Naive thymus-derived CD4-positive, alpha-beta T cell (primary cell): ENCODE measurements at regions not wholly inside any gene's neighbourhood (a gene's known extent, or its start where the extent isn't known, plus 50 kb on each side); places are given as distances from the start of the nearest gene placed in this dataset.
"Not testable (repeated sequence)": the region's sequence is repeated elsewhere in the genome, so short reads cannot be mapped to it uniquely, and the experiment has no call there.

ENCODE experiments used
- ATAC-seq: fragments of 150-1000 bp; cut with Tn5 transposase; 2 replicates; pipeline ENCODE4 v1.10.0; 2021; ENCODE audit warnings: mild to moderate bottlenecking, moderate library complexity
- CTCF ChIA-PET: fragments of 350-600 bp; sonication (Branson Sonifier 250); formaldehyde crosslinking; loops from one replicate; lab custom pipeline; 2021; ENCODE audit warnings: antibody characterized with exemption; lab: Charles Lee
- POLR2A ChIA-PET: fragments of 350-600 bp; sonication (Branson Sonifier 250); formaldehyde crosslinking; loops from one replicate; lab custom pipeline; 2021; ENCODE audit warnings: antibody characterized with exemption, inconsistent platforms; lab: Charles Lee
- DNase-seq, 9 donors: peaks; one replicate each; pipeline versions ENCODE4 v3.0.0 to v3.0.0-alpha.2; 2020 to 2022; ENCODE audit warnings: mixed read lengths in 1 of 9
- H3K27ac ChIP-seq: one replicate; pipeline ENCODE4 v1.7.0; 2013; ENCODE audit warnings: mild to moderate bottlenecking, low read depth, low read length, moderate library complexity
- H3K27me3 ChIP-seq, 2 donors: one replicate each; pipeline ENCODE4 v1.7.0; 2013; ENCODE audit warnings: low read length in 2 of 2, mild to moderate bottlenecking in 2 of 2, moderate library complexity in 2 of 2; ENCODE audit not compliant: control insufficient read depth in 2 of 2, insufficient read depth in 2 of 2
- H3K36me3 ChIP-seq, 3 experiments: 1 replicate in 2 of 3; 2 replicates in 1 of 3; pipeline ENCODE4 v1.7.0; 2013; ENCODE audit warnings: low read length in 3 of 3, mild to moderate bottlenecking in 3 of 3, moderate library complexity in 1 of 3; ENCODE audit not compliant: insufficient read depth in 3 of 3, control insufficient read depth in 2 of 3
- H3K4me1 ChIP-seq, 2 donors: one replicate each; pipeline ENCODE4 v1.7.0; 2013; ENCODE audit warnings: low read length in 2 of 2, mild to moderate bottlenecking in 2 of 2, moderate library complexity in 1 of 2; ENCODE audit not compliant: control insufficient read depth in 2 of 2, insufficient read depth in 2 of 2
- H3K4me3 ChIP-seq: 2 replicates; pipeline ENCODE4 v1.7.0; 2013; ENCODE audit warnings: mild to moderate bottlenecking, low read length
- H3K9me3 ChIP-seq, 3 experiments: 1 replicate in 2 of 3; 2 replicates in 1 of 3; pipeline ENCODE4 v1.7.0; 2013; ENCODE audit warnings: low read length in 3 of 3; ENCODE audit not compliant: control insufficient read depth in 2 of 3
- H3K27ac Mint-ChIP-seq, 9 donors: one replicate each; pipeline ENCODE4 v1.8.0; 2020 to 2022; ENCODE audit warnings: mixed read lengths in 9 of 9, mild to moderate bottlenecking in 8 of 9, moderate library complexity in 5 of 9, inconsistent platforms in 2 of 9
- H3K27me3 Mint-ChIP-seq, 5 donors: one replicate each; pipeline ENCODE4 v1.8.0; 2021 to 2022; ENCODE audit warnings: mixed read lengths in 5 of 5, mild to moderate bottlenecking in 1 of 5
- H3K36me3 Mint-ChIP-seq, 5 donors: one replicate each; pipeline ENCODE4 v1.8.0; 2020 to 2022; ENCODE audit warnings: mixed read lengths in 5 of 5, mild to moderate bottlenecking in 3 of 5, inconsistent platforms in 1 of 5
- H3K4me1 Mint-ChIP-seq, 7 donors: one replicate each; pipeline ENCODE4 v1.8.0; 2020 to 2022; ENCODE audit warnings: mixed read lengths in 7 of 7, mild to moderate bottlenecking in 3 of 7, inconsistent platforms in 1 of 7
- H3K4me3 Mint-ChIP-seq, 10 donors: one replicate each; pipeline ENCODE4 v1.8.0; 2020 to 2022; ENCODE audit warnings: mild to moderate bottlenecking in 10 of 10, mixed read lengths in 10 of 10, moderate library complexity in 6 of 10, inconsistent platforms in 2 of 10
- H3K9me3 Mint-ChIP-seq, 11 donors: one replicate each; pipeline ENCODE4 v1.8.0; 2020 to 2022; ENCODE audit warnings: mixed read lengths in 11 of 11, mild to moderate bottlenecking in 4 of 11, inconsistent platforms in 1 of 11, moderate library complexity in 1 of 11
- intact Hi-C, 2 donors: fragments of 100-400 bp; cut with micrococcal nuclease; formaldehyde crosslinking; loops; one replicate each; pipeline ENCODE4 v1.15.1; 2023

GRCh38 chr4:79575709-79576428 is 167.8 kb upstream of the GK2 start:
- ChIA-PET CTCF (interaction anchor here (0.7 kb wide), 1 partner anchor 1616 kb away, joined by 3 read pairs; no protein-coding TSS in a partner anchor), POLR2A (no interaction called here)
- no peaks in the 10 kb centered on the region for H3K4me1 ChIP-seq
- H3K36me3 ChIP-seq, result no peaks in the 10 kb centered on the region
- H3K9me3 Mint-ChIP-seq, result no peaks in the 10 kb centered on the region
- H3K27ac Mint-ChIP-seq, result no peak overlapping the region
- intact Hi-C loops, result loop anchor here (1.0 kb wide), 2 partner anchors 624 to 639 kb away; no protein-coding TSS in a partner anchor
- H3K36me3 Mint-ChIP-seq, result no peaks in the 10 kb centered on the region
- no peaks in the 10 kb centered on the region for H3K9me3 ChIP-seq
- H3K27me3 Mint-ChIP-seq, result peaks cover 0 to 17% (median 3%) of the 10 kb centered on the region in 5 donors
- H3K4me3 Mint-ChIP-seq, result no peak overlapping the region
- no peaks in the 10 kb centered on the region for H3K27me3 ChIP-seq
- H3K4me1 Mint-ChIP-seq, result no peaks in the 10 kb centered on the region
- no peak overlapping the region for H3K4me3 ChIP-seq
- ATAC-seq, result no peak
- no peak for DNase-seq
- no peak overlapping the region for H3K27ac ChIP-seq

GRCh38 chr4:79574741-79575451 is 166.9 kb upstream of the GK2 start:
- Histone ChIP-seq H3K36me3 (no peaks in the 10 kb centered on the region), H3K9me3 (no peaks in the 10 kb centered on the region), H3K27me3 (no peaks in the 10 kb centered on the region), H3K27ac (no peak overlapping the region), H3K4me1 (no peaks in the 10 kb centered on the region), H3K4me3 (no peak overlapping the region)
- ChIA-PET POLR2A (no interaction called here), CTCF (interaction anchor here (0.7 kb wide), 1 partner anchor 1615 kb away, joined by 3 read pairs; no protein-coding TSS in a partner anchor)
- no peaks in the 10 kb centered on the region for H3K36me3 Mint-ChIP-seq
- no peak overlapping the region for H3K27ac Mint-ChIP-seq
- H3K27me3 Mint-ChIP-seq, result peaks cover 0 to 17% (median 3%) of the 10 kb centered on the region in 5 donors
- intact Hi-C loops, result no loop called here
- H3K4me3 Mint-ChIP-seq, result no peak overlapping the region
- no peaks in the 10 kb centered on the region for H3K4me1 Mint-ChIP-seq
- no peaks in the 10 kb centered on the region for H3K9me3 Mint-ChIP-seq
- DNase-seq, result no peak
- ATAC-seq, result no peak

- DNase-seq, result no peak
- ChIA-PET POLR2A (no interaction called here), CTCF (no interaction called here)
- Mint-ChIP-seq H3K27me3 (peaks cover 0 to 16% (median 0%) of the 10 kb centered on the region in 5 donors), H3K27ac (no peak overlapping the region), H3K9me3 (peaks cover 0 to 2% (median 0%) of the 10 kb centered on the region in 11 donors), H3K36me3 (no peaks in the 10 kb centered on the region), H3K4me1 (no peaks in the 10 kb centered on the region), H3K4me3 (no peak overlapping the region)
- intact Hi-C loops, result no loop called here
- no peak for ATAC-seq
- Histone ChIP-seq H3K4me1 (no peaks in the 10 kb centered on the region), H3K36me3 (no peaks in the 10 kb centered on the region), H3K4me3 (no peak overlapping the region), H3K27me3 (no peaks in the 10 kb centered on the region), H3K27ac (no peak overlapping the region), H3K9me3 (no peaks in the 10 kb centered on the region)
These were observed 155.2 kb upstream of the GK2 start for GRCh38 chr4:79563219-79563618.

- Mint-ChIP-seq H3K36me3 (no peaks in the 10 kb centered on the region), H3K4me3 (no peak overlapping the region), H3K27me3 (peaks cover 0 to 10% (median 0%) of the 10 kb centered on the region in 5 donors), H3K4me1 (no peaks in the 10 kb centered on the region), H3K9me3 (peaks cover 0 to 2% (median 0%) of the 10 kb centered on the region in 11 donors), H3K27ac (no peak overlapping the region)
- Histone ChIP-seq H3K27me3 (no peaks in the 10 kb centered on the region), H3K4me1 (no peaks in the 10 kb centered on the region), H3K4me3 (no peak overlapping the region), H3K27ac (no peak overlapping the region), H3K36me3 (no peaks in the 10 kb centered on the region), H3K9me3 (no peaks in the 10 kb centered on the region)
- intact Hi-C loops, result no loop called here
- POLR2A ChIA-PET, result no interaction called here
- no peak for DNase-seq
- CTCF ChIA-PET, result no interaction called here
- no peak for ATAC-seq
These were observed 153.7 kb upstream of the GK2 start for GRCh38 chr4:79561751-79562150.

GRCh38 chr4:79559398-79559797 is 151.4 kb upstream of the GK2 start:
- H3K9me3 Mint-ChIP-seq, H3K4me1 ChIP-seq, CTCF ChIA-PET, H3K27ac Mint-ChIP-seq, POLR2A ChIA-PET, H3K27me3 ChIP-seq, ATAC-seq, H3K36me3 ChIP-seq, H3K4me1 Mint-ChIP-seq, intact Hi-C loops, H3K27ac ChIP-seq, H3K4me3 Mint-ChIP-seq, H3K4me3 ChIP-seq, H3K36me3 Mint-ChIP-seq, H3K9me3 ChIP-seq, DNase-seq: not testable (repeated sequence)
- H3K27me3 Mint-ChIP-seq, result peaks cover 0 to 10% (median 0%) of the 10 kb centered on the region in 5 donors

- Histone ChIP-seq H3K4me1 (no peaks in the 10 kb centered on the region), H3K4me3 (no peak overlapping the region), H3K36me3 (no peaks in the 10 kb centered on the region), H3K27ac (no peak overlapping the region), H3K9me3 (no peaks in the 10 kb centered on the region), H3K27me3 (no peaks in the 10 kb centered on the region)
- ChIA-PET CTCF (no interaction called here), POLR2A (no interaction called here)
- H3K27me3 Mint-ChIP-seq, result peaks cover 0 to 5% (median 0%) of the 10 kb centered on the region in 5 donors
- no peaks in the 10 kb centered on the region for H3K36me3 Mint-ChIP-seq
- DNase-seq (no peak), ATAC-seq (no peak)
- H3K4me3 Mint-ChIP-seq, result no peak overlapping the region
- no peaks in the 10 kb centered on the region for H3K4me1 Mint-ChIP-seq
- no peak overlapping the region for H3K27ac Mint-ChIP-seq
- H3K9me3 Mint-ChIP-seq, result peaks cover 0 to 13% (median 0%) of the 10 kb centered on the region in 11 donors
- intact Hi-C loops, result no loop called here
These were observed 144.3 kb upstream of the GK2 start for GRCh38 chr4:79552311-79552710.
